ENCODE measurements at regions not wholly inside any gene's neighbourhood (a gene's known extent, or its start where the extent isn't known, plus 50 kb on each side); places are given as distances from the start of the nearest gene placed in this dataset.

GRCh38 chr19:30774252-30774766 is 402.1 kb downstream of the ZNF536 start:
- no peak for TF ChIP-seq CTCF (IDR thresholded peaks at IDR 0.05)
- TF ChIP-seq POLR2AphosphoS5 (IDR thresholded peaks at IDR 0.05; ENCODE audit: low read depth, low read length) = no peak

All from Panc1 (cell line).